ENCODE measurements at regions not wholly inside any gene's neighbourhood (a gene's known extent, or its start where the extent isn't known, plus 50 kb on each side); places are given as distances from the start of the nearest gene placed in this dataset.

DNA sequence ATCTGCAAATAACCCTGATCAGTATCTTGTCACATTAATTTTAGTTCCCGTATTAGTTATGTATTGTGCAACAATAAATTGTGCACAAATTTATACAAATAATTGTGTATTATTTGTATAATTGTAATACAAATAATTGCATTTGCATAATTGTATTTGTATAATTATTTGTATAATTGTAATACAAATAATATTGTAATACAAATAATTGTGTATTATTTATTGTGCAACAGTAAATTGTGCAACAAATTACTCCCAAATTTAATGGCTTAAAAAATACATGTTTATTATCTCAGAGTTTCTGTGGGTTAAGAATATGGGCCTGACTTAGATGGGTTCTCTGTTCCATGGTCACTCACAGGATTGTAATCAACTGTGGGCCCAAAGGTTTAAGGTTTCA, 86.2 kb upstream of the SAMSN1 start:
- TF ChIP-seq CTCF (conservative IDR thresholded peaks at IDR 0.05; ENCODE audit: low read length) (no peak), EZH2phosphoT487 (IDR thresholded peaks at IDR 0.05; ENCODE audit: borderline replicate concordance) (no peak)

Measured in Loucy (cell line).